ENCODE measurements at regions not wholly inside any gene's neighbourhood (a gene's known extent, or its start where the extent isn't known, plus 50 kb on each side); places are given as distances from the start of the nearest gene placed in this dataset.

GRCh38 chr5:1951165-1951816 lies 68.6 kb upstream of the IRX4 start:
- TF ChIP-seq CTCF (IDR thresholded peaks at IDR 0.05; ENCODE audit: low read length) = no peak
- TF ChIP-seq EZH2 (IDR thresholded peaks at IDR 0.05; ENCODE audit: borderline replicate concordance, low read length) = no peak

Data from OCI-LY1 (cell line).